ENCODE measurements at regions not wholly inside any gene's neighbourhood (a gene's known extent, or its start where the extent isn't known, plus 50 kb on each side); places are given as distances from the start of the nearest gene placed in this dataset.

GRCh38 chr21:27584256-27584655 lies 617.4 kb upstream of the ADAMTS5 start:
- no peaks in the 10 kb centered on the region for H3K27me3 ChIP-seq (replicated peaks)
- no peak for DNase-seq
- no peak for TF ChIP-seq CTCF (IDR thresholded peaks at IDR 0.05; ENCODE audit: low read depth, low read length, missing control alignments)
- H3K36me3 ChIP-seq (replicated peaks): no peaks in the 10 kb centered on the region
- H3K4me3 ChIP-seq (ENCODE audit: low read depth, low read length): no peak overlapping the region
- in situ Hi-C loops (cut with HindIII; ENCODE audit: low pct_ligation_motif_present, low sequenced_read_pairs): no loop called here
- no peak overlapping the region for H3K27ac ChIP-seq

GRCh38 chr21:27582948-27583430 lies 616.1 kb upstream of the ADAMTS5 start:
- Histone ChIP-seq H3K36me3 (replicated peaks) (no peaks in the 10 kb centered on the region), H3K27me3 (replicated peaks) (no peaks in the 10 kb centered on the region), H3K4me3 (ENCODE audit: low read depth, low read length) (no peak overlapping the region), H3K27ac (peak overlapping the region; percentile 78)
- DNase-seq: peak; percentile 57
- in situ Hi-C loops (cut with HindIII; ENCODE audit: low pct_ligation_motif_present, low sequenced_read_pairs): no loop called here
- TF ChIP-seq CTCF (IDR thresholded peaks at IDR 0.05; ENCODE audit: low read depth, low read length, missing control alignments): no peak

GRCh38 chr21:27582246-27582947 lies 615.5 kb upstream of the ADAMTS5 start:
- H3K36me3 ChIP-seq (replicated peaks): no peaks in the 10 kb centered on the region
- peak overlapping the region; percentile 78 for H3K27ac ChIP-seq
- in situ Hi-C loops (cut with HindIII; ENCODE audit: low pct_ligation_motif_present, low sequenced_read_pairs): no loop called here
- no peak for TF ChIP-seq CTCF (IDR thresholded peaks at IDR 0.05; ENCODE audit: low read depth, low read length, missing control alignments)
- DNase-seq: no peak
- no peak overlapping the region for H3K4me3 ChIP-seq (ENCODE audit: low read depth, low read length)
- no peaks in the 10 kb centered on the region for H3K27me3 ChIP-seq (replicated peaks)

- Histone ChIP-seq H3K4me3 (ENCODE audit: low read depth, low read length) (no peak overlapping the region), H3K36me3 (replicated peaks) (no peaks in the 10 kb centered on the region), H3K27me3 (replicated peaks) (no peaks in the 10 kb centered on the region), H3K27ac (peak overlapping the region; percentile 30)
- TF ChIP-seq CTCF (IDR thresholded peaks at IDR 0.05; ENCODE audit: low read depth, low read length, missing control alignments): no peak
- in situ Hi-C loops (cut with HindIII; ENCODE audit: low pct_ligation_motif_present, low sequenced_read_pairs): no loop called here
- no peak for DNase-seq
Measured at GRCh38 chr21:27581168-27581567, 614.3 kb upstream of the ADAMTS5 start.

- no peak overlapping the region for H3K4me3 ChIP-seq (ENCODE audit: low read depth, low read length)
- H3K27ac ChIP-seq: peak overlapping the region; percentile 52
- no peak for TF ChIP-seq CTCF (IDR thresholded peaks at IDR 0.05; ENCODE audit: low read depth, low read length, missing control alignments)
- DNase-seq: peak; percentile 70
- H3K27me3 ChIP-seq (replicated peaks): no peaks in the 10 kb centered on the region
- in situ Hi-C loops (cut with HindIII; ENCODE audit: low pct_ligation_motif_present, low sequenced_read_pairs): no loop called here
- H3K36me3 ChIP-seq (replicated peaks): no peaks in the 10 kb centered on the region
Measured at GRCh38 chr21:27580276-27580675, 613.4 kb upstream of the ADAMTS5 start.

All from brain microvascular endothelial cell (primary cell).